ENCODE measurements at regions not wholly inside any gene's neighbourhood (a gene's known extent, or its start where the extent isn't known, plus 50 kb on each side); places are given as distances from the start of the nearest gene placed in this dataset.
A peak's percentile ranks its signal among the peaks of the same experiment; 100 is the strongest.

- peak; percentile 57 for DNase-seq
Measured at GRCh38 chr9:84136119-84136868, 155.7 kb downstream of the RMI1 start.

- peak; percentile 24 for DNase-seq
Measured at GRCh38 chr9:84137968-84138367, 157.4 kb downstream of the RMI1 start.

- DNase-seq, result no peak
Measured at GRCh38 chr9:84138541-84138940, 157.9 kb downstream of the RMI1 start.

- DNase-seq, result no peak
Measured at GRCh38 chr9:84139296-84140070, 158.9 kb downstream of the RMI1 start.

GRCh38 chr9:84140535-84141101, 160.0 kb downstream of the RMI1 start:
- DNase-seq, result no peak

GRCh38 chr9:84141741-84142370, 161.3 kb downstream of the RMI1 start:
- no peak for DNase-seq

GRCh38 chr9:84145031-84145430, 164.4 kb downstream of the RMI1 start:
- no peak for DNase-seq

GRCh38 chr9:84145780-84146179, 165.2 kb downstream of the RMI1 start:
- no peak for DNase-seq

- no peak for DNase-seq
Measured at GRCh38 chr9:84146893-84147710, 166.5 kb downstream of the RMI1 start.

GRCh38 chr9:84151236-84151635, 170.6 kb downstream of the RMI1 start:
- no peak for DNase-seq

GRCh38 chr9:84151640-84152039, 171.0 kb downstream of the RMI1 start:
- DNase-seq, result no peak

- no peak for DNase-seq
Measured at GRCh38 chr9:84152204-84152603, 171.6 kb downstream of the RMI1 start.

GRCh38 chr9:84153885-84154284, 173.3 kb downstream of the RMI1 start:
- peak; percentile 16 for DNase-seq

- DNase-seq, result peak; percentile 82
Measured at GRCh38 chr9:84154320-84154719, 173.7 kb downstream of the RMI1 start.

GRCh38 chr9:84163052-84163650, 177.4 kb downstream of the SLC28A3 start:
- no peak for DNase-seq

GRCh38 chr9:84166891-84167290, 173.7 kb downstream of the SLC28A3 start:
- no peak for DNase-seq

GRCh38 chr9:84169240-84169639, 171.3 kb downstream of the SLC28A3 start:
- DNase-seq, result peak; percentile 70

GRCh38 chr9:84170521-84171141, 169.9 kb downstream of the SLC28A3 start:
- peak; percentile 98 for DNase-seq

GRCh38 chr9:84173961-84174360, 166.6 kb downstream of the SLC28A3 start:
- DNase-seq, result peak; percentile 24

- DNase-seq, result peak; percentile 23
Measured at GRCh38 chr9:84174486-84174885, 166.1 kb downstream of the SLC28A3 start.

GRCh38 chr9:84177407-84177806, 163.2 kb downstream of the SLC28A3 start:
- DNase-seq, result no peak

- DNase-seq, result no peak
Measured at GRCh38 chr9:84179531-84179930, 161.0 kb downstream of the SLC28A3 start.

All from HCEC 1CT (cell line).